Transverse colon (tissue), 3 donors: ENCODE measurements at regions not wholly inside any gene's neighbourhood (a gene's known extent, or its start where the extent isn't known, plus 50 kb on each side); places are given as distances from the start of the nearest gene placed in this dataset.

Source experiments
- POLR2A ChIP-seq: fragments of 450-650 bp; IDR thresholded peaks from one replicate; pipeline ENCODE4 v1.6.1; 2016; ENCODE audit warnings: antibody characterized with exemption, mild to moderate bottlenecking, moderate library complexity
- TF ChIP-seq, protein P1 (sequence below), 5 experiments: fragments of 200-600 bp in 3 of 5; fragments of 450-650 bp in 2 of 5; sonication (generic) in 3 of 5; IDR thresholded peaks; 1 replicate in 2 of 5; 2 replicates in 3 of 5; pipeline ENCODE4 v1.5.1; 2016 to 2017; ENCODE audit warnings: antibody characterized with exemption in 5 of 5, inconsistent platforms in 3 of 5, mild to moderate bottlenecking in 2 of 5, moderate library complexity in 1 of 5

DNA sequence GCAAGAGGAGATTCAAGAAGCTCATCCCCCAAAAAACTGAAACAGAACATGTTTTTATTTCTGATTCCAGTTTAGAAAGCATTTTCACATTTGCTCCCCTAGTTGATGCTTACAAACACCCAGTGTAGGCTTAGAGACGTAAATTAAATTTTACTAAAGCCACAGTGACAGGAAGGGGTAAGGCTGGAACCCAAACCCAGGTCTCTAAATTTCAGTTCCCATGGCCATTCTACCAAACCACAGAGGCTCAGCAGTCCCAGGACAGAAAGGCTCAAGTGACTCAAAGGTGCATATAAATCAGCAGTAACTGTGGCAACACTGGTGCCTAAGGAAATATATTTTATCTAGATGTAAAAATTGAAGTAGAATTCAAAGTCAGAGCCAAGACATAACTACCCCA, 128.7 kb downstream of the CEP120 start:
- TF ChIP-seq, protein P1, sequence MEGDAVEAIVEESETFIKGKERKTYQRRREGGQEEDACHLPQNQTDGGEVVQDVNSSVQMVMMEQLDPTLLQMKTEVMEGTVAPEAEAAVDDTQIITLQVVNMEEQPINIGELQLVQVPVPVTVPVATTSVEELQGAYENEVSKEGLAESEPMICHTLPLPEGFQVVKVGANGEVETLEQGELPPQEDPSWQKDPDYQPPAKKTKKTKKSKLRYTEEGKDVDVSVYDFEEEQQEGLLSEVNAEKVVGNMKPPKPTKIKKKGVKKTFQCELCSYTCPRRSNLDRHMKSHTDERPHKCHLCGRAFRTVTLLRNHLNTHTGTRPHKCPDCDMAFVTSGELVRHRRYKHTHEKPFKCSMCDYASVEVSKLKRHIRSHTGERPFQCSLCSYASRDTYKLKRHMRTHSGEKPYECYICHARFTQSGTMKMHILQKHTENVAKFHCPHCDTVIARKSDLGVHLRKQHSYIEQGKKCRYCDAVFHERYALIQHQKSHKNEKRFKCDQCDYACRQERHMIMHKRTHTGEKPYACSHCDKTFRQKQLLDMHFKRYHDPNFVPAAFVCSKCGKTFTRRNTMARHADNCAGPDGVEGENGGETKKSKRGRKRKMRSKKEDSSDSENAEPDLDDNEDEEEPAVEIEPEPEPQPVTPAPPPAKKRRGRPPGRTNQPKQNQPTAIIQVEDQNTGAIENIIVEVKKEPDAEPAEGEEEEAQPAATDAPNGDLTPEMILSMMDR (IDR thresholded peaks at IDR 0.05): no peak
- TF ChIP-seq POLR2A: no peak
